ENCODE measurements at regions not wholly inside any gene's neighbourhood (a gene's known extent, or its start where the extent isn't known, plus 50 kb on each side); places are given as distances from the start of the nearest gene placed in this dataset.

DNA sequence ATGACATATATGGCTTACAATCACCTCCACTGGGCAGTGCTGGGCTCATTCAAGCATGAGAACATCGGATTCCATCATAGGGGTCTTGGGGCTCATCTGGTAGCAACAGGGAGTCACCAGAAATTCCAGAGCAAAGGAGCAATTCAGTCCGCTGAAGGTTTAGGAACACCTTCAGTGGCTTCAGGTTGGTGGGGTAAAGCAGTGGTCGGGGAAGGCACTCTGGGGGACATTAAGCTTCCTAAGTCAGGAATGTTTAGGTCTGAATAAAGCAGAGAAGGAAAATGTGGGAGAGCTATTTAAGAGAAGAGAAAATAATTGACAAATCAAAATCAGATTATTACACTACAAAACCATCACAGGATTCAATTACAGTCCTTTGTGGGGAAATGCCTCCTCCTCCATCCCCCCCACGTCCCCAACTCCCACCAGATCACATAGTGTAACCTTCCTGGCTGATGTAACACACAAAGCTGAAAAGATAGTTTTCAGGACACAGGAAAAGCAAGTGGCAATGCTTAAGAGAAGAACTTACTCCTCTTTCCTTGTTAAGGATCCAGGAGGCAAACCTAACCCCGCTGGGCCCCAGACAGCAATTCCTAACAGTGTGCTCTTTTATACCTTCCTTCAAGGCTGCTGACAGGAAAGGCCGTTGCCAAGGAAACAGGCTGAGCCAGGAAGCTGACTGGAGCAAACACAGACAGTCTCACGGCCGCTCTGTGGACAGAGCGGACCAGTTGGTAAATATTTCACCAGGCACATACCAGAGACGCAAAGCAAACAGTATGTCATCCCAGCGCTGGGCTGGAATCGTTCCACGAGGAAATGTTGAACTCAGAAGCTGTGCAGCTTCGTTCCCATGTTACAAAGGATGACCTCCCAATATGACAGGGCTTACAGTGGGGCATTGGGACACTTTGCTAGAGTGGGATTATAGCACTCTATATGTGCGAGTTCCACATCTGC lies 57.5 kb upstream of the LMCD1 start (continued):
- TF ChIP-seq NFE2L2 (IDR thresholded peaks at IDR 0.05; ENCODE audit: low read depth, low read length): no peak
- TF ChIP-seq SMC3 (IDR thresholded peaks at IDR 0.05; ENCODE audit: low read depth, low read length): peak; percentile 28
- peak; percentile 42; the same call in 1 of the 2 replicates for TF ChIP-seq BHLHE40 (IDR thresholded peaks at IDR 0.05; ENCODE audit: low read depth, low read length)
- TF ChIP-seq RCOR1 (IDR thresholded peaks at IDR 0.05; ENCODE audit: insufficient replicate concordance, low read length): peak; percentile 29

Data from IMR-90 (cell line).